ENCODE measurements at regions not wholly inside any gene's neighbourhood (a gene's known extent, or its start where the extent isn't known, plus 50 kb on each side); places are given as distances from the start of the nearest gene placed in this dataset.

- TF ChIP-seq CTCF (IDR thresholded peaks at IDR 0.05; ENCODE audit: control extremely low read depth, extremely low read depth), result no peak
- ATAC-seq (ENCODE audit: insufficient read depth, low FRiP score), result no peak
Observed at GRCh38 chr1:199727682-199728081, 299.8 kb upstream of the NR5A2 start.

DNA sequence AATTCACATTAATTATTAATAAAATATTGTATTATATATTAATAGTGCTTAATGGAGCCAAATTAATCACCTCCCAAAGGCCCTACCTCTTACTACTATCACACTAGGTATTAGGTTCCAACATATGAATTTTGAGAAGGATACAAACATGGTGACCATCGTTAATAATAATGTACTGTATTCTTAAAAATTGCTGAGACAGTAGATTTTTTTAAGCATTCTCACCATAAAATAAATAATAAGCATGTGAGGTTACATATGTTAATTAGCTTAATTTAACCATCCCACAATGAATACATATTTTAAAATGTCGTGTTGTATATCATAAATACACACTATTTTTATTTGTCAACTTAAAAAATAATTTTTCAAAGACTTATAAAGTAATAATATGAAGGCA is 299.2 kb upstream of the NR5A2 start:
- TF ChIP-seq CTCF (IDR thresholded peaks at IDR 0.05; ENCODE audit: control extremely low read depth, extremely low read depth), result no peak
- Histone ChIP-seq H3K4me3 (no peak overlapping the region), H3K36me3 (ENCODE audit: control insufficient read depth in 4 of 4, insufficient read depth in 4 of 4, low read length in 4 of 4) (no peaks in the 10 kb centered on the region)

More at GRCh38 chr1:199727682-199728081, 299.8 kb upstream of the NR5A2 start:
- Histone ChIP-seq H3K36me3 (ENCODE audit: control insufficient read depth in 4 of 4, insufficient read depth in 4 of 4, low read length in 4 of 4) (no peaks in the 10 kb centered on the region), H3K27me3 (ENCODE audit: control insufficient read depth in 3 of 3, insufficient read depth in 3 of 3, low read length in 2 of 3) (no peaks in the 10 kb centered on the region), H3K9ac (ENCODE audit: insufficient read depth in 1 of 2, low read length in 2 of 2) (no peak overlapping the region), H3K9me3 (ENCODE audit: control insufficient read depth in 4 of 4, insufficient read depth in 3 of 4, low read length in 3 of 4) (peaks cover 0 to 2% (median 0%) of the 10 kb centered on the region in 4 donors), H3K27ac (ENCODE audit: low read depth in 1 of 2, low read length in 1 of 2) (no peak overlapping the region), H3K4me3 (no peak overlapping the region), H3K4me1 (ENCODE audit: control insufficient read depth in 5 of 5, insufficient read depth in 5 of 5, low read length in 5 of 5) (no peaks in the 10 kb centered on the region)
- WGBS, 2 donors, result 93 to 96% methylated on average over 2 of the region's 2 CpGs
- DNase-seq, result no peak

DNA sequence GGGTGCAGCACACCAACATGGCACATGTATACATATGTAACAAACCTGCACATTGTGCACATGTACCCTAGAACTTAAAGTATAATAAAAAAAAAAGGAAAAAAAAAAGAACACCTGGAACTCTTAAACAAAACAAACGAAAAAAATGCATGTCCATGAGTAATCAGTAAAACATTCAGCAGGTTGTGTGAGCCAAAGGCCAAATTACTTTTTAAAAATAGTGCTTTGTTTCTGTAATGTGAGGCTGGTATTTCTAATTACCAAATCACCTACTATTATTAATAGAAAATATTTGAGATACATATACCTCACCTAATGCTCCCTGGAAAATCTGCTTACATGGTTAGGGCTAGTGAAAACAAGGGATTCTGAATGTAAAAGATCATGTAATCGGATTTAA is 294.4 kb upstream of the NR5A2 start:
- Histone ChIP-seq H3K27ac (ENCODE audit: low read depth in 1 of 2, low read length in 1 of 2) (no peak overlapping the region), H3K4me1 (ENCODE audit: control insufficient read depth in 5 of 5, insufficient read depth in 5 of 5, low read length in 5 of 5) (peaks cover 0 to 5% (median 0%) of the 10 kb centered on the region in 5 donors), H3K9me3 (ENCODE audit: control insufficient read depth in 4 of 4, insufficient read depth in 3 of 4, low read length in 3 of 4) (no peaks in the 10 kb centered on the region), H3K27me3 (ENCODE audit: control insufficient read depth in 3 of 3, insufficient read depth in 3 of 3, low read length in 2 of 3) (no peaks in the 10 kb centered on the region), H3K9ac (ENCODE audit: insufficient read depth in 1 of 2, low read length in 2 of 2) (no peak overlapping the region), H3K36me3 (ENCODE audit: control insufficient read depth in 4 of 4, insufficient read depth in 4 of 4, low read length in 4 of 4) (no peaks in the 10 kb centered on the region), H3K4me3 (no peak overlapping the region)
- ATAC-seq (ENCODE audit: insufficient read depth, low FRiP score) (no peak), DNase-seq (no peak)
- TF ChIP-seq CTCF (IDR thresholded peaks at IDR 0.05; ENCODE audit: control extremely low read depth, extremely low read depth), result no peak
- 67 to 88% methylated on average over 2 of the region's 2 CpGs for WGBS, 2 donors

More for the DNA sequence above, 299.2 kb upstream of the NR5A2 start:
- Histone ChIP-seq H3K9me3 (ENCODE audit: control insufficient read depth in 4 of 4, insufficient read depth in 3 of 4, low read length in 3 of 4) (peaks cover 0 to 2% (median 0%) of the 10 kb centered on the region in 4 donors), H3K27me3 (ENCODE audit: control insufficient read depth in 3 of 3, insufficient read depth in 3 of 3, low read length in 2 of 3) (no peaks in the 10 kb centered on the region), H3K4me1 (ENCODE audit: control insufficient read depth in 5 of 5, insufficient read depth in 5 of 5, low read length in 5 of 5) (no peaks in the 10 kb centered on the region), H3K27ac (ENCODE audit: low read depth in 1 of 2, low read length in 1 of 2) (no peak overlapping the region), H3K9ac (ENCODE audit: insufficient read depth in 1 of 2, low read length in 2 of 2) (no peak overlapping the region)
- ATAC-seq (ENCODE audit: insufficient read depth, low FRiP score) (no peak), DNase-seq (no peak)
- WGBS, 2 donors, result 88 to 92% methylated on average over 2 of the region's 2 CpGs

DNA sequence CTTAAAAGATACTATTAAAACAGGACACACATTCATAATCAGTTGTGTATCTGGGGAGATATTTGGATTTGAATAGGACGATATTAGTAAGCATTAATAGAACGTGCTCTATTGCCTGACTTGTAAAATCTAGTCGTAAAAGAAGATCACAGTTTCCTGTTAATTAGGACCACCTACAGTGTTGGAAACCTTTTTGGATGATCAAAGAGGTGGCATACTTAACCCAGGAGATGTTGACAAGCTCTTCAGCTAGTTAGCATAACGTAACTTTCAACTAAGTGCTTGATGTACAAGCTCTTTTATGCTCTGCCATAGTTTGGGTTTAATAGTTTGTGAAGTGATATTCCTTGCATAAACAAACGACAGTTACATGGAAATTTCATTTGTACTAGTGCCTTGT is 293.3 kb upstream of the NR5A2 start:
- no peak for TF ChIP-seq CTCF (IDR thresholded peaks at IDR 0.05; ENCODE audit: control extremely low read depth, extremely low read depth)
- Histone ChIP-seq H3K27me3 (ENCODE audit: control insufficient read depth in 3 of 3, insufficient read depth in 3 of 3, low read length in 2 of 3) (no peaks in the 10 kb centered on the region), H3K36me3 (ENCODE audit: control insufficient read depth in 4 of 4, insufficient read depth in 4 of 4, low read length in 4 of 4) (no peaks in the 10 kb centered on the region), H3K9ac (ENCODE audit: insufficient read depth in 1 of 2, low read length in 2 of 2) (no peak overlapping the region), H3K9me3 (ENCODE audit: control insufficient read depth in 4 of 4, insufficient read depth in 3 of 4, low read length in 3 of 4) (no peaks in the 10 kb centered on the region), H3K4me3 (no peak overlapping the region), H3K4me1 (ENCODE audit: control insufficient read depth in 5 of 5, insufficient read depth in 5 of 5, low read length in 5 of 5) (peaks cover 0 to 5% (median 0%) of the 10 kb centered on the region in 5 donors), H3K27ac (ENCODE audit: low read depth in 1 of 2, low read length in 1 of 2) (no peak overlapping the region)
- peak in 1 of 3 donors; percentile 31 for DNase-seq
- 31 to 52% methylated on average over 5 of the region's 5 CpGs for WGBS, 2 donors
- ATAC-seq (ENCODE audit: insufficient read depth, low FRiP score), result no peak

Measured in lung (tissue), 11 donors.